NCI-H524 (cell line): ENCODE measurements at regions not wholly inside any gene's neighbourhood (a gene's known extent, or its start where the extent isn't known, plus 50 kb on each side); places are given as distances from the start of the nearest gene placed in this dataset.

Source experiments
- DNase-seq, 2 experiments: peaks; one replicate each; lab custom pipeline; 2025; lab: John Stamatoyannopoulos, UW

GRCh38 chr13:107743983-107744382 is 471.4 kb downstream of the LIG4 start:
- peak; percentile 15 to 55 for DNase-seq

- DNase-seq = peak in 1 of 2 experiments; percentile 25
Measured at GRCh38 chr13:107743526-107743925, 471.8 kb downstream of the LIG4 start.

GRCh38 chr13:107743100-107743499 is 472.2 kb downstream of the LIG4 start:
- no peak for DNase-seq

- DNase-seq = no peak
Measured at GRCh38 chr13:107742544-107742943, 472.8 kb downstream of the LIG4 start.

GRCh38 chr13:107738004-107738403 is 477.3 kb downstream of the LIG4 start:
- DNase-seq = no peak

GRCh38 chr13:107736731-107737130 is 478.6 kb downstream of the LIG4 start:
- DNase-seq = no peak

- DNase-seq = no peak
Measured at GRCh38 chr13:107736170-107736569, 479.2 kb downstream of the LIG4 start.

GRCh38 chr13:107734891-107735625 is 480.3 kb downstream of the LIG4 start:
- DNase-seq = peak; percentile 20 to 82

GRCh38 chr13:107733276-107733675 is 482.1 kb downstream of the LIG4 start:
- no peak for DNase-seq

- DNase-seq = peak; percentile 60 to 93
Measured at GRCh38 chr13:107730813-107731212, 484.5 kb downstream of the LIG4 start.

GRCh38 chr13:107721125-107721869 is 494.0 kb downstream of the LIG4 start:
- peak; percentile 2 to 26 for DNase-seq

- DNase-seq = no peak
Measured at GRCh38 chr13:107716741-107717140, 498.6 kb downstream of the LIG4 start.

GRCh38 chr13:107716241-107716640 is 499.1 kb downstream of the LIG4 start:
- DNase-seq = no peak

GRCh38 chr13:107715496-107715895 is 499.8 kb downstream of the LIG4 start:
- DNase-seq = no peak

GRCh38 chr13:107713314-107713713 is 502.0 kb downstream of the LIG4 start:
- no peak for DNase-seq

- no peak for DNase-seq
Measured at GRCh38 chr13:107712145-107712860, 503.0 kb downstream of the LIG4 start.

- DNase-seq = no peak
Measured at GRCh38 chr13:107690181-107690580, 525.2 kb downstream of the LIG4 start.

- DNase-seq = no peak
Measured at GRCh38 chr13:107685876-107686275, 529.5 kb downstream of the LIG4 start.

- peak; percentile 13 to 65 for DNase-seq
Measured at GRCh38 chr13:107681600-107681999, 533.7 kb downstream of the LIG4 start.

- peak in 1 of 2 experiments; percentile 37 for DNase-seq
Measured at GRCh38 chr13:107680115-107680514, 535.2 kb downstream of the LIG4 start.

- DNase-seq = peak; percentile 38 to 63
Measured at GRCh38 chr13:107678075-107678689, 537.2 kb downstream of the LIG4 start.

GRCh38 chr13:107675847-107676550 is 539.3 kb downstream of the LIG4 start:
- no peak for DNase-seq
